Eye (tissue), 1 donor: ENCODE measurements at regions not wholly inside any gene's neighbourhood (a gene's known extent, or its start where the extent isn't known, plus 50 kb on each side); places are given as distances from the start of the nearest gene placed in this dataset.

Experiments
- DNase-seq: peaks from one replicate; pipeline ENCODE4 v3.0.0-alpha.2; 2015

GRCh38 chr1:110816945-110817344 lies 56.0 kb upstream of the CD53 start:
- no peak for DNase-seq

DNA sequence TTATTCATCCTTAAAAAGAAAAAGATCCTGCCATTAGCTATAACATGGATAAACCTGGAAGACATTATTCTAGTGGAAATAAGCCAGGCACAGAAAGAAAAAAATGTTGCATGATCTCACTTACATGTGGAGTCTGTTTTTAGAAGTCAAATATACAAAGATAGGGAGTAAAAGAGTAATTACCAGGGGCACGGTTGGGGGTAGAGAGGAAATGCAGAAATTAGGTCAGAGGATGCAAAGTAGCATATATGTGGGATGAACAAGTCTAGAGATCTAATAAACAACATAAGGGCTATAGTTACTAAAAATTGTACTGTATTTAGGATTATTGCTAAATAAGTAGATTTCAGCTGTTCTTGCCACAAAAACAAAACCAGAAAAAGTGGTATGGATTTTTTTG lies 61.4 kb upstream of the CD53 start:
- DNase-seq, result peak; percentile 2

DNA sequence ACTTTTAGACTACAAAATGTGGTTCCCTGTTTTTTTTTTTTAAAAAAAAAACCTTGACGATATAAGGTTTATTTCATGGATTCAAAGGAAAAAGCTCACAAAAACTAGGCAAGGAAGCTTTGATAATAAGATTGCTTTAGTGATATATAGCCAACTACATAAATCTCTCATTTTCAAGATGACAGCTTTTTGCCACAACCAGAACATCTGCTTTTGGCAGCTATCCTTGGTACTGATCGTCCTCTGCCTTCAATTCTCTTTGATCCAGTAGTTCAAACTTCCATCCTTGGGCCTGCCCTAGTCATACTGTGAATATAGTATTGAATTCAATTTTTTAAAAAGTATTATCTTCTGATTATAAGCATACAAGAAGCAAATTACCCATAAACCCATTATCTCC lies 72.9 kb upstream of the CD53 start:
- no peak for DNase-seq

DNA sequence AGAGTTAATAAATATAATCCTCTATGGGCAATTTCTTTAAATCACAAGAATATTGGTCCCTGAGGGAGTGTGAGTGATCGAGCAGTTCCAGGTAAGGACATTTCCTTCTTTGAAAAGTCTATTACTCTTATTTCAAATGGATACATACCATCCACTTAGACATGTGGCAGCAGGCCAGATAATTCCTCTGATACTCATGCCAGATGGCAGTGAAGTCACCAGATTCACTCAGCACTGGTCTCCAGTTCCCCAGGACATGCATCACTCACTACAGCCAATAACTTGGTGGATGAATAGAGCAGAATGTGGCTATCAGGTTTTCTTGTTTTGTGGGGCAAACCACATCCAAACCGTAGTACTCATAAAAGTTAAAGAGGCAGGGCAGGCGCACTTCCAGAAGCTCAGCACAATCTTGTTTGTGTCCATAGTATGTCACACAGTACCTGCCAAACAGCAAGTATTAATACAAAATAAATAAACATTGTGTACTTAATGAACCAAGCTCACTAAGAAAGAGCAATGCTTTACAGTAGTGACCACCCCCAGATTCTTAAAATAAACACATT lies 74.2 kb upstream of the CD53 start:
- DNase-seq, result no peak

- DNase-seq, result no peak
Observed at GRCh38 chr1:110788673-110789072, 84.3 kb upstream of the CD53 start.

DNA sequence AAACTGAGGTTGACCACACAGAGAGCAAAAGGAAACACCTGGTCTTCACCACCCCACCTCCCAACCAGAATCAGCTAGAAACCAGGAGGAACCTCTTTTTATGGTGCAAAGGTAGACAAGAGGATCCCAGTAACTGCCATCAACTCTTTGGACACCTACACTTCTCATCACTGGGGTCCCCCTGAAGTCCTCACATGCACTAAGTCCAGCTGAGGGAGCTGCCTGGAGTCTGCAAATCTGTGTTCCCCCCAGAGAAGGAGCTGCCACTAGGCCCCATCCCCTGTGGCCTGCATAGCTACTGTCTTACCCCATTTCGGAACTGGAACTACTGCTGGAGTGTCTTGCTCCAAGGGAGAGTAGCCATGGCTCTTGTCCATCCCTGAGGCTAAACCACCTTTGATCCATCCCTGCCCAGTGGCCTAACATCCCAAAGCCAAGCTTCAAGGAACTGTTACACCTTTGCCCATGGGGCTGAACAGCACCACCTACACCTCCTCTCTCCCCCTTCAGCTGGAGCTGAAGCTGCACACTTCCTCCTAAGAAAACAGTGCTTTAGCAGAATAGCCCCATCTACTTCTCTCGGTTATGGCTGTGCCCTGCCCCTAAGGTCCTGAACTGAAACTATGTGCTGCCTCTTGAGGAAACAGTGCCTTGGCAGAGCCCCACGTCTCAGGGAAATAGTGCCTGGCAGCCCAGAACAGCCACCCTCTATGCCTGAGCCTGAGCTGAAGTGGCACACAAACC lies 85.4 kb upstream of the CD53 start:
- DNase-seq, result no peak

DNA sequence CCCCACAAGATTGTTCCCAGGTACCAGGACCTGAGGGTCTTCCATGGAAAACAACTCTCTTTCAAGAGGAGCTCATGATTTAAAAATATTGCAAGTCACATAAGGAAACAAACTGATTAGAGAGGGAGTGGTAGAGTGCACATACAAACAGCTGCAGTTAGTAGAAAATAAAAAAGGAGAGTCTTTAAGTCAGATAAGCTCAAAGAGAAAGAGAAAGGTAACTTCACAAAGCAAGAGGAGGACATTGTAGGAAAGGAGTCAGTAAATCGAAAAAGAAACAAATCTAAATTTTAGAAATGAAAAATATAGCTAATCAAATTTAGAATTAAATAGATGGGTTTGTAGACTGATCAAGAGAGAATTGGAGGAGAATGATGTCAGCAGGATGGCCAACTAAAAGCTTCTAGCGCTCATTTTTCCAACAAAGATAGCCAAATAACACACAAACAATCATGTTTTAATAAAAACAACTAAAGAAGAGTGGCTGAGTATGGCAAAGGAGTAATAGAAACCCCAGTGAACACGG lies 86.1 kb upstream of the CD53 start:
- DNase-seq, result no peak

DNA sequence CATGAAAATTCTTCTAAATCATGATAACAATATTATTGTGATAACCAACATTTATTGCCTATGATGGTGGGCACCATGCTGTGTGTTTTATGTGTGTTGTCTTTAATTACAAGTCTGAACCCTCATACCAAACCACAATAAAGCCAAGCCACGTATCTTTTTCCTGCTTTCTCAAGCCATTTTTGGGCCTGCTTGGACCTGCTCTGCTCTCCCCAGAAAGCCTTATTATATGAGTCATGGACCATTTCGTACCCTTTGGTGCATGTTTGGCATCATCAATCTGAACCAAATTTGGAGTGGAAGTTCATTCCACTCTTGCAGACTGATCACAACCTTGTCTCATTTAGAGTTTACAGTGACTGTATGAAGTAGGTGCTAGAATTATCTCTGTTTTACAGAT lies 87.3 kb upstream of the CD53 start:
- DNase-seq, result no peak

DNA sequence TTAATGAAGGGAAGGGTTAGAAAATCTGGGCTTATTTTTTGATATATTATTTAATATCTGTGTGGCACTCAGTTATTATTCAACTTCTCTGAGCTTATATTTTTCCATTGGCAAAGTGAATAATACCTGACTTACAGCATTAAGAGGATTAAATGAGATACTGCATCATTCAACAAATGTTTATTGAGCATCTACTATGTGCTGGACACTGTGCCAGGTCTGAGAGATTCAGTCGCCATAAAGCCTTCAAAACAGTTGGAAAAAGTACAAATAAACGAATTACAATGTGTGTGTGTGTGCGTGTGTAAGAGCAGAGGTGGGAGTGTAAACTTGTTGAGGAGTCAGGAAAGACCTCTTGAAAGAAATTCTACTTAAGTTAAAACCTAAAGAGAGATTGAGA lies 87.9 kb upstream of the CD53 start:
- DNase-seq, result no peak

DNA sequence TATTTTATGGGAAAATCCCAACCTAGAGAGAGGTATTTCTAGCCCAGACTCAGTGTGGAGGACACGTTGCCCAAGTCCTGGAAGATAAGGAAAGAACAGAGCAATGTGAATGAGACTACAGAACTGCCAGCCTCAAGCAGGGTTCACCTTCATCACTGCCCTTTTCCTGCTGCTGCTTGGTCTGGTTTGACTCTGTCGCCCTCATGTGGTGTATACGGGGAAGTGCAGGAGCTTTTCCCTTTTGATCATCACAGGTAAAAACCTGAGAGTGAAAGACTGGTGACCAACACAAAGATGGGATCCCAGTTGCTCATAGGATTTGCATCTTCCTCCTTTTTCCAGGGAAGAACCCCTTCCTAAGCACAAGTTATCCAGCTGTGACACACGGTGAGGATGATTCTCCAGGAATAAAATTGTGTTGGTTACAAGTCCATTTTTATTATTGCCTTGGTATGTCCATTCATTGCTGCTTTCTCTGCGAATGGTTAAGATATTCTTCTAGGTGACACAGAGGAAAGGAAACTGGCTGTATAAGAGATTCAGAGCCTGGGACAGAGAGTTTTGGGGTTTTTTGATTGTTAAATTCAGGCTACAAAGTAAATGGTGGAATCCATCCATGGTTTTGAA lies 89.5 kb upstream of the CD53 start:
- peak; percentile 81 for DNase-seq

- no peak for DNase-seq
Observed at GRCh38 chr1:110781525-110781924, 91.4 kb upstream of the CD53 start.

DNA sequence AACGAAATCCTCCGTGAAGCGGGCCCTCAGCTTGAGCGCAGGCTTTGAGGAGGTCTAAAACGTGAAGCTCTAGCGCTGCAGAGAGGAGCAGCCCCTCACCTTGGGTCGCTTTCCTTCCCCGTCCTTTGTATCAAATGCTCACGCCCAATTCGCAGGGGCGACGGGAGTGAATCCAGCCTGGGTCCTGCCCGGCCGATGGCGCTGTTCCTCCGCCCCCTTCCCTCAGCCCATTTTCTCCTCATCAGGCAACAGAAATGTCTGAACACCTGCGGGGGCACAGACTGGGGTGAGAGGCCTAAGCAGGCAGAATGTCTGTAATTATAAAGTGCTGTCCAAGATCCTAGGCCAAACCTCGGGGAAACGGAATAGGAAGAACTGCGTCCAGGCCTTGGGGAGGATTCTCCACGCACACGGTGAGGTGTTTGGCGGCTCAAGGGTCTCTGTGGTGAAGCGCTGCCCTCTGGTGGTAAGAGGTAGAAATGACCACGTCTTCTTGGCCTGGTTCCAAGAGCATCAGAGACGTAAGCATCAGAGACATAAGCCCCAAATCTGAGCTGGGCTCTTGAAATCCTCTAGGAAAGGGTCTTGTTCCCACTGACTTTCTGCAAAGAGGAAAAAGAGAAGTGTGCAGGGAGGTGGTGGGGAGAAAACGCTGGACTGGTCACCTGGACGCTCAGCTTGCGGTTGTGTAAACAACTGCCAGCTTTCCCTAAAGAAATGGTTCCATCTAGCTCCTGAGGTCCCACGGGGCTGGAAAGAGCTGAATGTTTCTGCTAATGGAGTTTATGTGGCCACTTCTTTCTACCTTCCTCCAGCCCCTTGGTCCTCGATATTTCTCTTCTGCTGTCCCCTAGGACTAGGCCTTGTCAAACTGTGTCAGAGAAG lies 92.1 kb upstream of the CD53 start:
- peak; percentile 95 for DNase-seq

GRCh38 chr1:110779636-110780035 lies 93.3 kb upstream of the CD53 start:
- no peak for DNase-seq

DNA sequence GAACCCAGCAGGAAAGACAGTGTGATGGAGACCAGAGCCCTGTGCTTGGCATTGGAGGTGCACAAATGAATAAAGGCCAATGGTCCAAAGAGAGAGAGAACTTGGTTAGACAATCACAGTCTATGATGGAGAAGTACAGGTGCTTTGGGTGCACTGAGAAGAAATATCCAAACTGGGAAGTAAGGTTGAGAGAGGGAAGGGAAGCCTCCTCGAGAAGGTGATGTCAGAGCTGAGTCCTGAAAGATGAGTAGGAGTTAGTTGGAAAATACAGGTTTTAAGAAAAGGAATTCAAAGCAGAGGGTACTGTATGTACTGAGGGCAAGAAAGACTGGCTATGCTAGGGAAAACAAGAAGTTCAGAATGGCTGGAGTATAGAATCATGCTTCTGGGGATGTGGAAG lies 94.1 kb upstream of the CD53 start:
- no peak for DNase-seq

DNA sequence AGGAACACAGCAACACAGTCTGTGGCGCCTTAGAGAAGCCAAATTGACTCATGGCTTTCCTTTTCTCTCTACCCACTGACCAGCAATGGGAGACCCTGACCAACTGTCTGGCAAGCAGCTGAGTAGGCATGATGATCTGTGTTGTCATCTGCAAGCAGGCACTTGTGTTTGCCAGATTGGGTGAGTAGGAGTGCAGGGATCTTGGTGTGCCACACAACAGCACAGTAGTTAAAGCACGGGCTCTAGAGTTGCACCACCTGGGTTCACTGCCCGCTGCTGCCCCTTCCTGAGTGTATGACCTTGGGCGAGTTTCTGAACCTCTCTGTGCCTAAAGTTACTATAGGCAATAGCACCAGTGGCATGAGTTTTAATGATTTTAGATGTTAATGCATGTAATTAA lies 95.7 kb upstream of the CD53 start:
- DNase-seq, result no peak

DNA sequence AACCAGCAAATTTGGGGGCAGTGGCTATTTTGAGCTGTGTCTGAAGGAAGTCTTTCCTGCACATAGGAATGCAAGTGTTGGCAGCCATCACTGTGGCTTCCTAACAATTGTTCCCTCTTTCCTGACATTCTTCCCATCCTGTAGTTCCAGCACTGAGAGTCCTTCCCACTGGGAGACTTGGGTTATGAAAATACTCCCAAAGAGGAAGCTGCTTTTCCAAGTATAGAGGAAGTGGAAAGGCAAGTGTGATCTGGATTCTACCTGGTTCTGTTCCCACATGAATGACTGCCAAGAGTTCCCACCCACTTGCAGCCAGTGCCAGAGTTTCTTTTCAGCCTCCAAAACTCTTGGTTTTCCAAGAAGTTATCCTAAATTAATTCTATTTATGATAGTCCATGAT lies 98.5 kb upstream of the CD53 start:
- DNase-seq, result no peak

DNA sequence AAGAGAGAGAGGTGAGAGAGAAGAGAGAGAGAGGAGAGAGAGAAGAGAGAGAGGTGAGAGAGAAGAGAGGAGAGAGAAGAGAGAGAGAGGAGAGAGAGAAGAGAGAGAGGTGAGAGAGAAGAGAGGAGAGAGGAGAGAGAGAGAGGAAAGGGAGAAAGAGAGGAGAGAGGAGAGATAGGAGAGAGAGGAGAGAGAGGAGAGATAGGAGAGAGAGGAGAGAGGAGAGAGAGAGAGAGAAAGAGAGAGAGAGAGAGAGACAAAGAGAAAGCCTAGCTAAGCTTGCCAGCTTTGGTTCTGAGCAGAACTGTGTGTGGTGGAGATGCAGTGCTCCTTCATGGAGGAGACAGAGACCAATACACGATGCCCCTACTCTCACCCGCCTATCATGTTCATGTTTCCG lies 99.1 kb upstream of the KCNA3 start:
- no peak for DNase-seq

- DNase-seq, result no peak
Observed at GRCh38 chr1:110771245-110772022, 96.7 kb upstream of the KCNA3 start.

GRCh38 chr1:110770832-110771231 lies 96.1 kb upstream of the KCNA3 start:
- no peak for DNase-seq

- no peak for DNase-seq
Observed at GRCh38 chr1:110768605-110769004, 93.9 kb upstream of the KCNA3 start.

DNA sequence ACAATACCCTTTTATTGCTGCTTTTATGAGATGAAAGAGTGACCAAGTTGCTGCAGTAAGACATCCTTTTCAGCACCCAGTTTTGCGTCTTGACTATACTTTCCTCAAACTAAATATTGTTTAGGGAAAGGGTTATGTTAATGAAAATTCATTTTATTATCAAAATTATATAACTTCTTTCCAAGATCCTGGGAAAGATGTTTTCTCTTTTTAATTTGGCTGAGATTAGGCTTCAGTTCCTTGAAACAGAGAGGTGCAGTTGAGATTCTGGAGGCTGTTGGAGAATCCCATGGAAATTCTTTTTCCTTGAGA lies 91.6 kb upstream of the KCNA3 start:
- no peak for DNase-seq

DNA sequence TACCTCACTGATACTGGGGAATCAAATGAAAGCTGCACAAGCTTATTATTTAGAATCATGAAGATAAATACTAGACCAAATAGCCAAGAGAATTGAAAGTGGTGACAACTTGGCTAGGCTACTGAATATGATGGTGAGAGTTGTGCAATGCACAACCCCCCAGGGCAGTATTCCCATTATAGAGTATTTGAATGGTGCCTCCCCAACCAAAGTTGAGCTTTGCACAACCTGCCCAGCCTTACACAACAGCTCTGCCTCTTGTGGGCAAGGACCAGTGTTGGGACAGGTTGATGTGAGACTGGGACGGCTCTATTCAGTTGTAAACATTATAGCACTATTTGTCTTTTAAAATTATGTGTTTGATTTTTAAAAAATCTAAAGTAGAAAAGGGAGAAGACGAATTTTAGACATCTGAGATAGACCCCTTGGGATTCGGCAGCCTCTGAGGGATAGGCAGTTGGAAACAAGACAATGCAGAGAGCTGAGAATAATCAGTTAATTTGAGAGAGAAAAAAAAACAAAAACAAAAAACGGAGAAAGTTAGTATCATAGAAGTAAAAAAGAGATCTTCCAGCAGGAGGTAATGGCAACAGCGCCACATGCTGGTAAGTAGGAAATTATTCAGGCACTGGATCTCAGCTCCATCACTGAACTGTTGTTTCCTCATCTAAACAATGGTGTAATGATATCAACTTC lies 91.0 kb upstream of the KCNA3 start:
- peak; percentile 61 for DNase-seq
